Right lobe of liver (tissue), 4 donors: ENCODE measurements at regions not wholly inside any gene's neighbourhood (a gene's known extent, or its start where the extent isn't known, plus 50 kb on each side); places are given as distances from the start of the nearest gene placed in this dataset.

ENCODE experiments used
- POLR2A ChIP-seq: fragments of 450-650 bp; IDR thresholded peaks from one replicate; pipeline ENCODE4 v1.6.1; 2017; ENCODE audit warnings: antibody characterized with exemption, mild to moderate bottlenecking
- TF ChIP-seq, protein P1 (sequence below), 4 donors: fragments of 200-600 bp in 3 of 4; fragments of 450-650 bp in 1 of 4; IDR thresholded peaks; one replicate each; pipeline versions ENCODE4 v1.5.1 to v1.8.0; 2016 to 2022; ENCODE audit warnings: antibody characterized with exemption in 4 of 4, mild to moderate bottlenecking in 2 of 4
- donor health status: DM: no; HTN: no; CAD: no.
- donor health status: DM: no; HTN: no; CAD: no.
- donor health status: DM: no; HTN: yes; CAD: no.

DNA sequence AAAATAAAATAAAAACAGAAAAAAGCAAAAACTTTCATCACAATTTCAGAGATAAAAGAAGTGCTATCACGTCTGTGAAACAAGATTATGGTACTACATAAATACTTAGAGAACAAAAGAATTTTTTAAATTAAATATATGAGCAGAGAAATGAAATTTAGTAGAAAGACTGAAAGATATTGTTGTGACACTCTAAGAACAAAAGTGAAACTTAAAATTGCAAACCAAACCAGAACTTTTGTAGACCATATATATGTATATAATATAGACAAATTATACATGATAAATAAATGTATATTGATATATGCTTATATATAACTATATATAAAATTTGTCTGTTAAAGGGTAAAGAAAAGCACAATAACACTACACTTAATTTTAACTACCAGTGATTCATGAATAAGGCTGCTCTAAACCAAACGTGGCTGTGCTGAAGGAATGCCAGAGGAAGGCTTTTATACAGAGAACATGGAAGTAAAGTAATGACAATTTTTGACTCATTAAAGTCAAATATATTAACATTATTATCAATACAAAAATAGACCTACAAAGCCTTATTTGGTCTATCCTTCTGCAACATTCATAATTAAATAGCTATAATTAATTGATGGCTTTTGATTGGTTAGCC lies 1516.7 kb upstream of the PCDH20 start:
- TF ChIP-seq, protein P1, sequence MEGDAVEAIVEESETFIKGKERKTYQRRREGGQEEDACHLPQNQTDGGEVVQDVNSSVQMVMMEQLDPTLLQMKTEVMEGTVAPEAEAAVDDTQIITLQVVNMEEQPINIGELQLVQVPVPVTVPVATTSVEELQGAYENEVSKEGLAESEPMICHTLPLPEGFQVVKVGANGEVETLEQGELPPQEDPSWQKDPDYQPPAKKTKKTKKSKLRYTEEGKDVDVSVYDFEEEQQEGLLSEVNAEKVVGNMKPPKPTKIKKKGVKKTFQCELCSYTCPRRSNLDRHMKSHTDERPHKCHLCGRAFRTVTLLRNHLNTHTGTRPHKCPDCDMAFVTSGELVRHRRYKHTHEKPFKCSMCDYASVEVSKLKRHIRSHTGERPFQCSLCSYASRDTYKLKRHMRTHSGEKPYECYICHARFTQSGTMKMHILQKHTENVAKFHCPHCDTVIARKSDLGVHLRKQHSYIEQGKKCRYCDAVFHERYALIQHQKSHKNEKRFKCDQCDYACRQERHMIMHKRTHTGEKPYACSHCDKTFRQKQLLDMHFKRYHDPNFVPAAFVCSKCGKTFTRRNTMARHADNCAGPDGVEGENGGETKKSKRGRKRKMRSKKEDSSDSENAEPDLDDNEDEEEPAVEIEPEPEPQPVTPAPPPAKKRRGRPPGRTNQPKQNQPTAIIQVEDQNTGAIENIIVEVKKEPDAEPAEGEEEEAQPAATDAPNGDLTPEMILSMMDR (IDR thresholded peaks at IDR 0.05): no peak
- TF ChIP-seq POLR2A: no peak
